ENCODE measurements at regions not wholly inside any gene's neighbourhood (a gene's known extent, or its start where the extent isn't known, plus 50 kb on each side); places are given as distances from the start of the nearest gene placed in this dataset.

- Histone ChIP-seq H4K91ac (ENCODE audit: low read depth, low read length, poor library complexity) (no peak overlapping the region), H3K4ac (ENCODE audit: low read length) (no peak overlapping the region), H2AK5ac (ENCODE audit: low read depth, low read length) (no peak overlapping the region), H3K4me3 (ENCODE audit: low read length in 2 of 2) (no peak overlapping the region), H2BK15ac (ENCODE audit: low read length) (no peak overlapping the region), H3K14ac (ENCODE audit: low read length) (no peak overlapping the region), H2BK12ac (ENCODE audit: low read length) (no peak overlapping the region), H3K9me3 (replicated peaks in 1 of 2; ENCODE audit: control insufficient read depth in 2 of 2, insufficient read depth in 1 of 2, low read depth in 1 of 2, low read length in 2 of 2) (no peaks in the 10 kb centered on the region), H3K27ac (replicated peaks; ENCODE audit: low read length) (no peak overlapping the region), H3K4me1 (ENCODE audit: control insufficient read depth in 2 of 2, insufficient read depth in 1 of 2, low read depth in 1 of 2, low read length in 2 of 2) (no peaks in the 10 kb centered on the region), H3K4me2 (ENCODE audit: insufficient read depth, low read length, poor library complexity, severe bottlenecking) (no peak overlapping the region), H4K8ac (ENCODE audit: low read depth, low read length) (no peak overlapping the region), H3K27me3 (ENCODE audit: control insufficient read depth in 3 of 3, insufficient read depth in 3 of 3, low read depth in 1 of 3, low read length in 3 of 3) (peaks cover 0 to 8% (median 0%) of the 10 kb centered on the region in 3 experiments), H3K18ac (ENCODE audit: low read length) (no peak overlapping the region), H2BK120ac (ENCODE audit: low read depth, low read length) (no peak overlapping the region), H2BK5ac (ENCODE audit: low read length) (no peak overlapping the region), H3K36me3 (replicated peaks in 1 of 2; ENCODE audit: control insufficient read depth in 2 of 2, insufficient read depth in 2 of 2, low read length in 2 of 2) (no peaks in the 10 kb centered on the region), H3K79me1 (ENCODE audit: low read depth, low read length) (no peaks in the 10 kb centered on the region), H2AFZ (ENCODE audit: low read length) (no peak overlapping the region), H3K23ac (ENCODE audit: low read depth, low read length, poor library complexity) (no peak overlapping the region), H3K9ac (ENCODE audit: low read depth, low read length, poor library complexity) (no peak overlapping the region)
- no CpG with 5 or more reads among the region's 1 CpG for WGBS, 2 donors (ENCODE audit: extremely low coverage in 2 of 2, insufficient read length in 2 of 2, insufficient replicate concordance in 1 of 2)
- DNase-seq (ENCODE audit: low spot score): no peak
Measured at GRCh38 chr13:99045396-99045795, 67.5 kb upstream of the DOCK9 start.

- Histone ChIP-seq H2AFZ (ENCODE audit: low read length) (no peak overlapping the region), H3K14ac (ENCODE audit: low read length) (no peak overlapping the region), H2BK120ac (ENCODE audit: low read depth, low read length) (no peak overlapping the region), H2BK15ac (ENCODE audit: low read length) (no peak overlapping the region), H3K36me3 (replicated peaks in 1 of 2; ENCODE audit: control insufficient read depth in 2 of 2, insufficient read depth in 2 of 2, low read length in 2 of 2) (no peaks in the 10 kb centered on the region), H2AK5ac (ENCODE audit: low read depth, low read length) (no peak overlapping the region), H3K9ac (ENCODE audit: low read depth, low read length, poor library complexity) (no peak overlapping the region), H3K4me2 (ENCODE audit: insufficient read depth, low read length, poor library complexity, severe bottlenecking) (no peak overlapping the region), H4K91ac (ENCODE audit: low read depth, low read length, poor library complexity) (no peak overlapping the region), H3K27me3 (ENCODE audit: control insufficient read depth in 3 of 3, insufficient read depth in 3 of 3, low read depth in 1 of 3, low read length in 3 of 3) (peaks cover 0 to 8% (median 0%) of the 10 kb centered on the region in 3 experiments), H3K4me3 (ENCODE audit: low read length in 2 of 2) (no peak overlapping the region), H3K4me1 (ENCODE audit: control insufficient read depth in 2 of 2, insufficient read depth in 1 of 2, low read depth in 1 of 2, low read length in 2 of 2) (no peaks in the 10 kb centered on the region), H3K27ac (replicated peaks; ENCODE audit: low read length) (no peak overlapping the region), H3K18ac (ENCODE audit: low read length) (no peak overlapping the region), H3K9me3 (replicated peaks in 1 of 2; ENCODE audit: control insufficient read depth in 2 of 2, insufficient read depth in 1 of 2, low read depth in 1 of 2, low read length in 2 of 2) (no peaks in the 10 kb centered on the region), H2BK5ac (ENCODE audit: low read length) (no peak overlapping the region), H4K8ac (ENCODE audit: low read depth, low read length) (no peak overlapping the region), H3K79me1 (ENCODE audit: low read depth, low read length) (no peaks in the 10 kb centered on the region), H3K4ac (ENCODE audit: low read length) (no peak overlapping the region), H2BK12ac (ENCODE audit: low read length) (no peak overlapping the region), H3K23ac (ENCODE audit: low read depth, low read length, poor library complexity) (no peak overlapping the region)
- DNase-seq (ENCODE audit: low spot score): no peak
- no CpG with 5 or more reads among the region's 4 CpGs for WGBS, 2 donors (ENCODE audit: extremely low coverage in 2 of 2, insufficient read length in 2 of 2, insufficient replicate concordance in 1 of 2)
Measured at GRCh38 chr13:99046851-99047250, 69.0 kb upstream of the DOCK9 start.

DNA sequence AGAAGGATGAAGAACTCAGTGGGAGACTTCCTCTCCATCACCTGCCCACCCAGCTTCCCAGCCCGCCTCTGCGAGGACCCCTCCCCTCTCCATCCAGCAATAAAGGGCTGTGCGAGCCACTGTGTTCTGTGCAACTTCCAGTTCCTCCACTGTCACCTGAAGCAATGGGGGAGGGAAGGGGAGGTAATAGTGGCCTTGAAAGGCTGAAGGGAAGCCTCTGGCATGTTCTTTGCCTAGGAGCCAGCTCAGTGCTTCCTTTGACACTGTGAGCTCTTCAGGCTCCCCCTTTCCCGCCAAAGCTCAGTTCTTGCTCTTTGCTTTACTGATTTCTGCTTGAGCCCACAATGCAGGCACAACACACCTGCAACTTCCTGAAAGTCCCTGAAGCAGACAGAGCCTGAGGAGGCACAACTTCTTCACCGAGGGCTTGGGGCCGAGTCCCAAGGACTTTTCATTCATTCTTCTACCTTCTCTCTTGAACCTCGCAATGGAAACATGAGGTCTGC, 73.2 kb upstream of the DOCK9 start:
- no peak overlapping the region for H3K18ac ChIP-seq (ENCODE audit: low read length)
- no peak overlapping the region for H3K4me3 ChIP-seq (ENCODE audit: low read length in 2 of 2)
- no peak overlapping the region for H4K91ac ChIP-seq (ENCODE audit: low read depth, low read length, poor library complexity)
- no peak overlapping the region for H2AFZ ChIP-seq (ENCODE audit: low read length)
- H3K36me3 ChIP-seq (replicated peaks in 1 of 2; ENCODE audit: control insufficient read depth in 2 of 2, insufficient read depth in 2 of 2, low read length in 2 of 2): no peaks in the 10 kb centered on the region
- H2BK120ac ChIP-seq (ENCODE audit: low read depth, low read length): no peak overlapping the region
- no peak overlapping the region for H3K14ac ChIP-seq (ENCODE audit: low read length)
- no peaks in the 10 kb centered on the region for H3K79me1 ChIP-seq (ENCODE audit: low read depth, low read length)
- H4K8ac ChIP-seq (ENCODE audit: low read depth, low read length): no peak overlapping the region
- H3K27ac ChIP-seq (replicated peaks; ENCODE audit: low read length): no peak overlapping the region
- peaks cover 0 to 3% of the 10 kb centered on the region in 2 donors for H3K4me1 ChIP-seq (ENCODE audit: control insufficient read depth in 2 of 2, insufficient read depth in 1 of 2, low read depth in 1 of 2, low read length in 2 of 2)
- no peak overlapping the region for H2BK15ac ChIP-seq (ENCODE audit: low read length)
- WGBS, 2 donors (ENCODE audit: extremely low coverage in 2 of 2, insufficient read length in 2 of 2, insufficient replicate concordance in 1 of 2): no CpG with 5 or more reads among the region's 7 CpGs
- no peak overlapping the region for H3K4ac ChIP-seq (ENCODE audit: low read length)
- H2BK12ac ChIP-seq (ENCODE audit: low read length): no peak overlapping the region
- no peak overlapping the region for H3K4me2 ChIP-seq (ENCODE audit: insufficient read depth, low read length, poor library complexity, severe bottlenecking)
- H3K23ac ChIP-seq (ENCODE audit: low read depth, low read length, poor library complexity): no peak overlapping the region
- no peak overlapping the region for H2BK5ac ChIP-seq (ENCODE audit: low read length)
- no peak for DNase-seq (ENCODE audit: low spot score)
- H3K27me3 ChIP-seq (ENCODE audit: control insufficient read depth in 3 of 3, insufficient read depth in 3 of 3, low read depth in 1 of 3, low read length in 3 of 3): peaks cover 0 to 7% (median 0%) of the 10 kb centered on the region in 3 experiments
- H2AK5ac ChIP-seq (ENCODE audit: low read depth, low read length): no peak overlapping the region
- H3K9ac ChIP-seq (ENCODE audit: low read depth, low read length, poor library complexity): no peak overlapping the region
- no peaks in the 10 kb centered on the region for H3K9me3 ChIP-seq (replicated peaks in 1 of 2; ENCODE audit: control insufficient read depth in 2 of 2, insufficient read depth in 1 of 2, low read depth in 1 of 2, low read length in 2 of 2)

GRCh38 chr13:99051768-99052455, 74.0 kb upstream of the DOCK9 start:
- H3K14ac ChIP-seq (ENCODE audit: low read length): no peak overlapping the region
- no peak overlapping the region for H2BK120ac ChIP-seq (ENCODE audit: low read depth, low read length)
- no peak overlapping the region for H2AK5ac ChIP-seq (ENCODE audit: low read depth, low read length)
- H2BK15ac ChIP-seq (ENCODE audit: low read length): no peak overlapping the region
- no peak overlapping the region for H4K8ac ChIP-seq (ENCODE audit: low read depth, low read length)
- no peaks in the 10 kb centered on the region for H3K79me1 ChIP-seq (ENCODE audit: low read depth, low read length)
- peak overlapping the region in 1 of 2 donors; percentile 20 for H3K4me3 ChIP-seq (ENCODE audit: low read length in 2 of 2)
- H3K4me2 ChIP-seq (ENCODE audit: insufficient read depth, low read length, poor library complexity, severe bottlenecking): no peak overlapping the region
- no peak overlapping the region for H3K23ac ChIP-seq (ENCODE audit: low read depth, low read length, poor library complexity)
- H3K9me3 ChIP-seq (replicated peaks in 1 of 2; ENCODE audit: control insufficient read depth in 2 of 2, insufficient read depth in 1 of 2, low read depth in 1 of 2, low read length in 2 of 2): no peaks in the 10 kb centered on the region
- no peak overlapping the region for H2AFZ ChIP-seq (ENCODE audit: low read length)
- no peak overlapping the region for H3K9ac ChIP-seq (ENCODE audit: low read depth, low read length, poor library complexity)
- H3K27me3 ChIP-seq (ENCODE audit: control insufficient read depth in 3 of 3, insufficient read depth in 3 of 3, low read depth in 1 of 3, low read length in 3 of 3): peaks cover 0 to 4% (median 0%) of the 10 kb centered on the region in 3 experiments
- no peaks in the 10 kb centered on the region for H3K36me3 ChIP-seq (replicated peaks in 1 of 2; ENCODE audit: control insufficient read depth in 2 of 2, insufficient read depth in 2 of 2, low read length in 2 of 2)
- H2BK12ac ChIP-seq (ENCODE audit: low read length): no peak overlapping the region
- no peak overlapping the region for H3K4ac ChIP-seq (ENCODE audit: low read length)
- WGBS, 2 donors (ENCODE audit: extremely low coverage in 2 of 2, insufficient read length in 2 of 2, insufficient replicate concordance in 1 of 2): no CpG with 5 or more reads among the region's 2 CpGs
- H4K91ac ChIP-seq (ENCODE audit: low read depth, low read length, poor library complexity): no peak overlapping the region
- peaks cover 0 to 3% of the 10 kb centered on the region in 2 donors for H3K4me1 ChIP-seq (ENCODE audit: control insufficient read depth in 2 of 2, insufficient read depth in 1 of 2, low read depth in 1 of 2, low read length in 2 of 2)
- no peak overlapping the region for H2BK5ac ChIP-seq (ENCODE audit: low read length)
- no peak overlapping the region for H3K27ac ChIP-seq (replicated peaks; ENCODE audit: low read length)
- H3K18ac ChIP-seq (ENCODE audit: low read length): no peak overlapping the region
- DNase-seq (ENCODE audit: low spot score): no peak

Data from neuronal stem cell (in vitro differentiated cells).